Skin of body (tissue), 1 donor: ENCODE measurements at regions not wholly inside any gene's neighbourhood (a gene's known extent, or its start where the extent isn't known, plus 50 kb on each side); places are given as distances from the start of the nearest gene placed in this dataset.

Experiments
- DNase-seq: peaks from one replicate; lab custom pipeline; 2025; lab: John Stamatoyannopoulos, UW

GRCh38 chr14:29216268-29217232 is 450.0 kb downstream of the FOXG1 start:
- no peak for DNase-seq

GRCh38 chr14:29217813-29218450 is 451.3 kb downstream of the FOXG1 start:
- no peak for DNase-seq

- no peak for DNase-seq
Observed at GRCh38 chr14:29220072-29220471, 453.5 kb downstream of the FOXG1 start.

- no peak for DNase-seq
Observed at GRCh38 chr14:29220566-29220965, 454.0 kb downstream of the FOXG1 start.

GRCh38 chr14:29222006-29222405 is 455.4 kb downstream of the FOXG1 start:
- DNase-seq: no peak

GRCh38 chr14:29222671-29223268 is 456.2 kb downstream of the FOXG1 start:
- no peak for DNase-seq

- no peak for DNase-seq
Observed at GRCh38 chr14:29223947-29224346, 457.4 kb downstream of the FOXG1 start.

GRCh38 chr14:29227631-29228030 is 461.0 kb downstream of the FOXG1 start:
- no peak for DNase-seq

- no peak for DNase-seq
Observed at GRCh38 chr14:29232153-29232552, 465.6 kb downstream of the FOXG1 start.

- no peak for DNase-seq
Observed at GRCh38 chr14:29232711-29233110, 466.1 kb downstream of the FOXG1 start.

GRCh38 chr14:29233188-29233587 is 466.6 kb downstream of the FOXG1 start:
- DNase-seq: no peak

GRCh38 chr14:29235991-29236390 is 469.4 kb downstream of the FOXG1 start:
- DNase-seq: no peak

GRCh38 chr14:29236401-29236800 is 469.8 kb downstream of the FOXG1 start:
- no peak for DNase-seq

- no peak for DNase-seq
Observed at GRCh38 chr14:29236848-29237247, 470.3 kb downstream of the FOXG1 start.

- no peak for DNase-seq
Observed at GRCh38 chr14:29240066-29240465, 473.5 kb downstream of the FOXG1 start.

GRCh38 chr14:29242755-29243754 is 476.5 kb downstream of the FOXG1 start:
- DNase-seq: no peak

- no peak for DNase-seq
Observed at GRCh38 chr14:29255692-29256091, 489.1 kb downstream of the FOXG1 start.

- DNase-seq: no peak
Observed at GRCh38 chr14:29262979-29263378, 496.4 kb downstream of the FOXG1 start.

GRCh38 chr14:29264865-29265264 is 498.3 kb downstream of the FOXG1 start:
- DNase-seq: no peak

GRCh38 chr14:29265852-29266251 is 499.3 kb downstream of the FOXG1 start:
- no peak for DNase-seq

- no peak for DNase-seq
Observed at GRCh38 chr14:29271669-29272068, 505.1 kb downstream of the FOXG1 start.
